ENCODE measurements at regions not wholly inside any gene's neighbourhood (a gene's known extent, or its start where the extent isn't known, plus 50 kb on each side); places are given as distances from the start of the nearest gene placed in this dataset.

DNA sequence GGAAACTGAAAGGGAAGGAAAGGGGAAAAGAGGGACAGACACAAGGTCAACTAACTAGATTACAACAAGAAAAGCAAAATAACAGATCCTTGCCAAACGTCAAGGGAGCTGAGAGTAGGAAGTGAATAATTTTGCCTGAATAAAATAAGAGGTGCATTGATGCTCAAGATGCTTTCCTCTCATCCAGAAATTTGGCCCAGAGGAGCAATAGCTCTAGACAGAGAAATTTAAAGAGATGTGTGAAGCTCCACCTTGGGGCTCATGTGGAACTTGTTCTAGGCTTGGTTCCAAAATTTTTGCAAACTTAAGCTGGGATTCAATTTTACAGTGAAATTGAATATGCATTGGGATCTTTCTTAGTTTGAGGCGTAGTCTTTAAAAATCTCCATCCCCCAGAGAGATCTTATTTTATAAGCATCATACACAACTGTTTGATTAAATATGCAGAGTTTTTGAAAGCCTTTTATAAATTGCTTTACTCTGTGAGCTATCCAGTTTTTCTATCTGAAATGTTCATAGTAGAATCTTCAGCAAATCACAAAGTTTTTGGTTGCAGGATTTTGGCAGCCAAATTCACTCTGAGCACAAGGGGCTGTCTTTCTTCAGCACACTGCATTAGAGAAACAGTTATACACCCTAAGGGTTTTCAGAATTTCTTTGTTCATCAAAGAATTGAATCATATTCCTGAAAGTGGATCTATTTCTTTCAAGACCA is 1159.5 kb downstream of the ADGRL3 start:
- no peak for DNase-seq (ENCODE audit: low spot score)

DNA sequence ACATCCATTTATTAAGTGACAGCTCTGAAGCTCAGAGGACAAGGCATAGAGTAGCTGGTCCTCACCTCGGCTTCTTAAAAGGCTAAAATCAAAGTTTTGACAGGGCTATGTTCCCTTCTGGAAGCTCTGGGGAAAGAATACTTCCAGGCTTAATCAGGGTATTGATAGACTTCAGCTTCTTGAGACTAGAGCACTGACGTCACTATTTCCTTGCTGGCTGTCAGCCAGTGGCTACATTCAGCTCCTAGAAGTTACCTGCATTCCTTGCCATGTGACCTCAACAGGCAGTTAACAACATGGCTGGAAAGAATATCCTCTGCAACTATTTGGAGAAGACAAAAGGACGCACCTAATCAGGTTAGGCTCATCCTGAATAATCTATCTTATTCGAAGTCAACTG is 1144.8 kb downstream of the ADGRL3 start:
- no peak for DNase-seq (ENCODE audit: low spot score)

GRCh38 chr4:62344474-62344873 is 1144.3 kb downstream of the ADGRL3 start:
- no peak for DNase-seq (ENCODE audit: low spot score)

GRCh38 chr4:62342346-62342745 is 1142.2 kb downstream of the ADGRL3 start:
- DNase-seq (ENCODE audit: low spot score): no peak

DNA sequence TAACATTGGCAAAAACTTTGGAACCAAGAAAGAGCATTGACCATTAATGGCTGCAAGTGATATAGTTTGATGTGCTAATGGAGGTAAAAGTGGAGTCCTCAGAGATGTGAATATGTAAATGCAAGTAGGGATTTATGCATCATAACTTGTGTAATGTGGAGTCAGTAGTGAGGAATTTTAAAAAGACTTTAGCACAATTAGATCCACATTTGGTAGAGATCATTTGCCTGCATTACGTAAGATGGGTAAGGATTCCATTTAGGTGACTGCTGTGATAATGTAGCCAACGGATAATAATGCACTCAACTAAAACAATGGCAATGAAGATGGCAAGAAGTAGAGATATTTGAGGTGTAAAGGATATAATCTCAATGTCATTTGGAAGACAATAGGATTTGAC is 1128.4 kb downstream of the ADGRL3 start:
- DNase-seq (ENCODE audit: low spot score): no peak

- no peak for DNase-seq (ENCODE audit: low spot score)
Observed at GRCh38 chr4:62327612-62328297, 1127.6 kb downstream of the ADGRL3 start.

DNA sequence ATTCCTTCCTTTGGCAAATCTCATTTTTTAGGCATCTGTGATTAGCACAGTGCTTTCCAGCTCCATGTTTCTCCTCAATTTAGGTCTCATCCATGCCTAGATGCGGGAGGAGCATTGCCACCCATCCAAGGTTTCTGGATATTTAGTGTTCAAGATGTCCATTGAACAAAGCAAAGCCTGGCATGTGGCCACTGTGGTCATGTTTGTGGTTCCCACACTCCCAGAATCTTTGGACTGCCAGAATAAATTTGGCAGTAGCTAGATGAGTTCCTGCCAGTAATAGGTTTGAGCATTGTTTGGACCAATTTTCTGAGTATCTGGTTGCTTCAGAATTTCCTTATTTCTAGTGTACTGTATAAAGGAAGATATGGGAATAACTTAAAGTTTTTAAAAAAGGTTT is 1124.1 kb downstream of the ADGRL3 start:
- peak; percentile 1 for DNase-seq (ENCODE audit: low spot score)

GRCh38 chr4:62320612-62321011 is 1120.5 kb downstream of the ADGRL3 start:
- no peak for DNase-seq (ENCODE audit: low spot score)

DNA sequence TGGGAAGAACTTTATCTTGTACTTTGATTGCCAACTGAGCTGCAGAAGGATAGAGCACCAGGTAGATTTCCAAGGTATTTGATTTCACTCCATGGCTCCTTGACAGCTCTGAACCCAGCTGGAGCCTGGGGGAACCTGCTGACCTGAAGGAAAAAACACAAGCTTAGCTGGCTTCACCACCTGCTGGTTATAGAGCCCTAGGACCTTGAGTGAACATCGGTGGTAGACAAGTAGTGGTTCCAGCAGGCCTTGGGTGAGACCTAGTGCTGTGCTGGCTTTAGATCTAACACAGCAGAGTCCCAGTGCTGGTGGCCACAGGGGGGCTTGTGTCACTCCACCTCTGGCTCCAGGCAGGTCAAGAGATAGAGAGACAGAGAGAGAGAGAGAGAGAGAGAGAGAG is 1102.6 kb downstream of the ADGRL3 start:
- DNase-seq (ENCODE audit: low spot score): no peak

DNA sequence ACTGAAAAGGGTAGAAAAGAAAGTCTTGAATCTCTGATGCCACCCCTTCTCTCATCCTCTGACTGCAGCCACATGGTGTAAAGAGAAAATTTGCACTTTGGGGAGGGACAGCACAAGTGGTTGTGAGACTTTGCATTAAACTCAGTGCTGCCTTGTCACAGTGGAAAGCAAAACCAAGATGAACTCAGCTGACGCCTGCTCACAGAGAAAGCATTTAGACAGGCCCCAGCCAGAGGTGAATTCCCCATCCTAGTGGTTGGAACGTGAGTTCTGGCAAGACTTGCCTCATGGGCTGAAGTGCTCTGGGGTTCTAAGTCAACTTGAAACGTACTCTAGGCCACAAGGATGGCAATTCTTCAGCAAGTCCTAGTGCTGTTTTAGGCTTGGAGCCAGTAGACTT is 1101.4 kb downstream of the ADGRL3 start:
- no peak for DNase-seq (ENCODE audit: low spot score)

GRCh38 chr4:62293551-62293950 is 1093.4 kb downstream of the ADGRL3 start:
- DNase-seq (ENCODE audit: low spot score): no peak

GRCh38 chr4:62292911-62293310 is 1092.8 kb downstream of the ADGRL3 start:
- no peak for DNase-seq (ENCODE audit: low spot score)

- DNase-seq (ENCODE audit: low spot score): peak; percentile 18
Observed at GRCh38 chr4:62288808-62289541, 1088.8 kb downstream of the ADGRL3 start.

- no peak for DNase-seq (ENCODE audit: low spot score)
Observed at GRCh38 chr4:62285026-62285425, 1084.9 kb downstream of the ADGRL3 start.

DNA sequence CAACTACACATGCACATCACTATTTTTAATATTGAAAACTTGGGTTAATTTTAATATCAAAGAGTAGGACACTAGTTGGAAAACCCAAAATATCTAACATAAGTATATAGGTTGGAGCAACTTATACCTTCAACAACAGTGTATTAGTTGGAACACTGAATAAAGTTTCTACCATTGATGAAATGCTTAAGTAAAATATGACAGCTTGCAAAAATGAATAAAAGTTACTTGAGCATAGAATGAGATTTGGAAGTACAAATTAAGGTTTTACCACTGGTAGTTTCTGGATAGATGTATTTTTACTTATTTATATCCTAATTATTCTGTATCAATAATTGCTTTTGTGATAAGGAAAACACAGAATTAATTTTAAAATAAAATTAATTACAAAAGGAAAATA is 1079.6 kb downstream of the ADGRL3 start:
- DNase-seq (ENCODE audit: low spot score): no peak

DNA sequence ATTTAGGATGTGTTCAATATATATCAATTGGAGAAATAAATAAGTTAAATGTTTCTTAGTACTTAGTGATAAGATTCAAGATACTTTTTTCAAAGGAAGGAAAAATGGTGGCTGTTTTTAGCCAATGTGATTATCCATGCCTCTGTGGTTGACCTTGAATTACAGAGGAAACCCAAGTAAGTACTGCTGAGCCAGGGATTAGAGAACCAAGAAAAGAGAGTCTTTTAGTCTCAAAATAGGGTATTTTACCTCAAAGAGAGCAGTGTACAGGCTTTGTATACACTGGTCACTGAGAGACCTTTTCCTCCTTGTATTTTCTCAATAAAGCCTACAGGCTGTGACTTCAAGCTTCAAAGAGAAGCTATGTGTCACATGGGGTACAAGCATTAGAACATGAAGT is 1075.3 kb downstream of the ADGRL3 start:
- no peak for DNase-seq (ENCODE audit: low spot score)

GRCh38 chr4:62274782-62275181 is 1074.7 kb downstream of the ADGRL3 start:
- DNase-seq (ENCODE audit: low spot score): no peak

DNA sequence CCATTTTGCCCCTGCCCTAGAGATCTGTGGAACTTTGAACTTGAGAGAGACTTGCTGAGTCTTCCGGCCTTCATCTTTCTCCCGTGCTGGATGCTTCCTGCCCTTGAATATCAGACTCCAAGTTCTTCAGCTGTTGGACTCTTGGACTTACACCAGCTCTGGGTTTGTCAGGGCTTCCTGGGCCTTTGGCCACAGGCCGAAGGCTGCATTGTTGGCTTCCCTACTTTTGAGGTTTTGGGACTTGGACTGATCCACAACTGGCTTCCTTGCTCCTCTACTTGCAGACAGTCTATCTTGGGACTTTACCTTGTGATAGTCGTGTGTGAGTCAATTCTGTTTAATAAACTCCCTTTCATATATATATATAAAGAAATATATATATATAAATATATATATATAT is 1071.0 kb downstream of the ADGRL3 start:
- no peak for DNase-seq (ENCODE audit: low spot score)

- no peak for DNase-seq (ENCODE audit: low spot score)
Observed at GRCh38 chr4:62269918-62270317, 1069.8 kb downstream of the ADGRL3 start.

DNA sequence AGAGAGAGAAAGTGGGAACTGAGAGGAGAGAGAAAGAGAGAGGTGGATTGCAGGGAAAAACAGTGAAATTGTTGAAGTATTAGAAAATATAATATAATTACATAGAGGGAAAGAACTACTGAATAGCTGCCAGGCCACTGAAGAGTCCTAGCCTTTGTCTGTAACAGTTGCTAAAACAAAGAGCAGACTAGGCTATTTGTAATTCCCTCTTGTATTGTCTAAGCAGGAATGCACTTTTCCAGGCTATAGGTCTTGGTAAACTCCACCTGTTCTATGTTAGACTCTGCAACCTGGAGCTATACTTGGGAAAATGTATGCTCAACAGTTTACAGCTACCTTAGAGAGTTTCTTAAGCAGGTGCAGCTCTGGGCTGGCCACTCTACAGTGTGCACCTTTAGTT is 1063.3 kb downstream of the ADGRL3 start:
- DNase-seq (ENCODE audit: low spot score): no peak

- DNase-seq (ENCODE audit: low spot score): no peak
Observed at GRCh38 chr4:62262676-62263075, 1062.5 kb downstream of the ADGRL3 start.

- no peak for DNase-seq (ENCODE audit: low spot score)
Observed at GRCh38 chr4:62260254-62260653, 1060.1 kb downstream of the ADGRL3 start.

- no peak for DNase-seq (ENCODE audit: low spot score)
Observed at GRCh38 chr4:62256479-62256878, 1056.4 kb downstream of the ADGRL3 start.
